ENCODE measurements at regions not wholly inside any gene's neighbourhood (a gene's known extent, or its start where the extent isn't known, plus 50 kb on each side); places are given as distances from the start of the nearest gene placed in this dataset.

- POLR2A ChIA-PET, result interaction anchor here (0.7 kb wide), 1 partner anchor 58 kb away, joined by 5 read pairs; no protein-coding TSS in a partner anchor
These were observed 63.3 kb upstream of the TLE3 start for GRCh38 chr15:70160803-70161565.

GRCh38 chr15:70160267-70160666 lies 62.5 kb upstream of the TLE3 start:
- POLR2A ChIA-PET, result interaction anchor here (0.7 kb wide), 1 partner anchor 57 kb away, joined by 5 read pairs; no protein-coding TSS in a partner anchor
- CTCF ChIA-PET, result no interaction called here

More at GRCh38 chr15:70160803-70161565, 63.3 kb upstream of the TLE3 start:
- CTCF ChIA-PET, result no interaction called here

GRCh38 chr15:70159713-70160009 lies 61.9 kb upstream of the TLE3 start:
- ChIA-PET CTCF (no interaction called here), POLR2A (no interaction called here)

GRCh38 chr15:70159001-70159712 lies 61.4 kb upstream of the TLE3 start:
- CTCF ChIA-PET, result no interaction called here
- POLR2A ChIA-PET, result no interaction called here

GRCh38 chr15:70158309-70159000 lies 60.7 kb upstream of the TLE3 start:
- CTCF ChIA-PET, result no interaction called here
- POLR2A ChIA-PET, result no interaction called here

GRCh38 chr15:70156671-70157271 lies 59.1 kb upstream of the TLE3 start:
- CTCF ChIA-PET, result no interaction called here

GRCh38 chr15:70154718-70155347 lies 57.1 kb upstream of the TLE3 start:
- ChIA-PET CTCF (no interaction called here), POLR2A (no interaction called here)

More at GRCh38 chr15:70156671-70157271, 59.1 kb upstream of the TLE3 start:
- POLR2A ChIA-PET, result no interaction called here

GRCh38 chr15:70153921-70154717 lies 56.4 kb upstream of the TLE3 start:
- POLR2A ChIA-PET, result no interaction called here
- CTCF ChIA-PET, result interaction anchor here (0.6 kb wide), 1 partner anchor 12 kb away, joined by 3 read pairs; no protein-coding TSS in a partner anchor

- ChIA-PET CTCF (no interaction called here), POLR2A (no interaction called here)
These were observed 54.4 kb upstream of the TLE3 start for GRCh38 chr15:70152070-70152480.

- ChIA-PET CTCF (no interaction called here), POLR2A (no interaction called here)
These were observed 53.7 kb upstream of the TLE3 start for GRCh38 chr15:70151462-70151861.

- ChIA-PET CTCF (no interaction called here), POLR2A (no interaction called here)
These were observed 53.3 kb upstream of the TLE3 start for GRCh38 chr15:70151003-70151402.

- CTCF ChIA-PET, result no interaction called here
- POLR2A ChIA-PET, result no interaction called here
These were observed 52.7 kb upstream of the TLE3 start for GRCh38 chr15:70150405-70150747.

GRCh38 chr15:70149667-70150404 lies 52.1 kb upstream of the TLE3 start:
- CTCF ChIA-PET, result no interaction called here
- POLR2A ChIA-PET, result no interaction called here

- CTCF ChIA-PET, result interaction anchor here (0.9 kb wide), 1 partner anchor 47 kb away, joined by 3 read pairs; no protein-coding TSS in a partner anchor
- POLR2A ChIA-PET, result no interaction called here
These were observed 50.1 kb upstream of the TLE3 start for GRCh38 chr15:70147778-70148177.

Data from activated CD8-positive, alpha-beta memory T cell treated with anti-CD3 and anti-CD28 coated beads for 36 hours (primary cell).